ENCODE measurements at regions not wholly inside any gene's neighbourhood (a gene's known extent, or its start where the extent isn't known, plus 50 kb on each side); places are given as distances from the start of the nearest gene placed in this dataset.

- Histone ChIP-seq H3K4me3 (no peak overlapping the region), H2AFZ (ENCODE audit: low read depth, low read length) (no peak overlapping the region), H3K27ac (ENCODE audit: extremely low read depth, low read depth, low read length) (no peak overlapping the region), H3K9me3 (replicated peaks; ENCODE audit: control insufficient read depth, insufficient read depth, low read depth, low read length) (no peaks in the 10 kb centered on the region), H3K9me1 (ENCODE audit: control insufficient read depth, insufficient read depth, low read length) (no peaks in the 10 kb centered on the region), H3K36me3 (ENCODE audit: control insufficient read depth, insufficient read depth, low read length) (no peaks in the 10 kb centered on the region), H4K20me1 (replicated peaks; ENCODE audit: control insufficient read depth, insufficient read depth, low read length) (no peaks in the 10 kb centered on the region), H3K4me1 (replicated peaks in 1 of 2; ENCODE audit: control insufficient read depth in 2 of 2, insufficient read depth in 2 of 2, low read length in 2 of 2) (no peaks in the 10 kb centered on the region), H3K4me2 (ENCODE audit: insufficient read depth, low read length) (no peak overlapping the region), H3K27me3 (ENCODE audit: control insufficient read depth in 2 of 2, insufficient read depth in 2 of 2, low read length in 2 of 2) (no peaks in the 10 kb centered on the region), H3K79me2 (ENCODE audit: control insufficient read depth, insufficient read depth, low read length) (no peaks in the 10 kb centered on the region), H3K9ac (ENCODE audit: insufficient read depth in 1 of 2, low read depth in 2 of 2, low read length in 2 of 2) (no peak overlapping the region)
- no peak for TF ChIP-seq ATF1 (CRISPR knock-in tag; IDR thresholded peaks at IDR 0.05)
- no peak for TF ChIP-seq ATF1 (tag; IDR thresholded peaks at IDR 0.05)
- TF ChIP-seq TRIM24 (IDR thresholded peaks at IDR 0.05), result no peak
- no peak for TF ChIP-seq MIER1 (IDR thresholded peaks at IDR 0.05; ENCODE audit: low read depth)
- no peak for TF ChIP-seq HNRNPL (IDR thresholded peaks at IDR 0.05; ENCODE audit: low read depth, low read length)
- TF ChIP-seq EGR1 (conservative IDR thresholded peaks at IDR 0.05), result no peak
- no peak for TF ChIP-seq NFXL1 (CRISPR knock-in tag; IDR thresholded peaks at IDR 0.05)
- ATAC-seq (no peak), FAIRE-seq (no peak), DNase-seq (ENCODE audit: extremely low read depth in 1 of 4, low spot score in 3 of 4) (no peak)
- POLR2A ChIA-PET, result no interaction called here
- BruUV-seq (replicated peaks), result no TSS peak
- in situ Hi-C loops (cut with MboI) (no loop called here), intact Hi-C loops (cut with micrococcal nuclease) (no loop called here)
- WGBS (ENCODE audit: insufficient coverage, low coverage, missing lambda C conversion rate), result 0% methylated on average over 8 of the region's 8 CpGs
- CTCF ChIA-PET (ENCODE audit: low intra/inter-chr PET ratio), result no interaction called here
These were observed 692.8 kb downstream of the RNF144A start for GRCh38 chr2:7609974-7610373.

GRCh38 chr2:7611750-7612149 lies 694.5 kb downstream of the RNF144A start:
- FAIRE-seq (no peak), ATAC-seq (no peak), DNase-seq (ENCODE audit: extremely low read depth in 1 of 4, low spot score in 3 of 4) (no peak)
- H3K36me3 ChIP-seq (ENCODE audit: control insufficient read depth, insufficient read depth, low read length), result no peaks in the 10 kb centered on the region
- H3K27ac ChIP-seq (ENCODE audit: extremely low read depth, low read depth, low read length), result no peak overlapping the region
- no peak overlapping the region for H3K4me2 ChIP-seq (ENCODE audit: insufficient read depth, low read length)
- intact Hi-C loops (cut with micrococcal nuclease), result no loop called here
- no peaks in the 10 kb centered on the region for H3K79me2 ChIP-seq (ENCODE audit: control insufficient read depth, insufficient read depth, low read length)
- POLR2A ChIA-PET, result no interaction called here
- in situ Hi-C loops (cut with MboI), result no loop called here
- no TSS peak for BruUV-seq (replicated peaks)
- H3K9me1 ChIP-seq (ENCODE audit: control insufficient read depth, insufficient read depth, low read length), result no peaks in the 10 kb centered on the region
- no peak overlapping the region for H2AFZ ChIP-seq (ENCODE audit: low read depth, low read length)
- no peaks in the 10 kb centered on the region for H4K20me1 ChIP-seq (replicated peaks; ENCODE audit: control insufficient read depth, insufficient read depth, low read length)
- no peaks in the 10 kb centered on the region for H3K4me1 ChIP-seq (replicated peaks in 1 of 2; ENCODE audit: control insufficient read depth in 2 of 2, insufficient read depth in 2 of 2, low read length in 2 of 2)
- H3K4me3 ChIP-seq, result no peak overlapping the region
- 2% methylated on average over 4 of the region's 4 CpGs for WGBS (ENCODE audit: insufficient coverage, low coverage, missing lambda C conversion rate)
- no peak for TF ChIP-seq MAZ (CRISPR knock-in tag; conservative IDR thresholded peaks at IDR 0.05 in 1 of 2, IDR thresholded peaks at IDR 0.05 in 1 of 2)
- no peak for TF ChIP-seq ZNF75A (CRISPR knock-in tag; IDR thresholded peaks at IDR 0.05)
- TF ChIP-seq NELFE (IDR thresholded peaks at IDR 0.05; ENCODE audit: insufficient read depth, insufficient read length), result no peak
- TF ChIP-seq SMAD1 (IDR thresholded peaks at IDR 0.05; ENCODE audit: low read depth, low read length, partially characterized antibody), result no peak
- no peak for TF ChIP-seq CC2D1A (IDR thresholded peaks at IDR 0.05)
- TF ChIP-seq RBBP5 (IDR thresholded peaks at IDR 0.05; ENCODE audit: borderline replicate concordance, insufficient read depth, low read length, poor library complexity, severe bottlenecking), result no peak
- TF ChIP-seq ZBTB33 (CRISPR knock-in tag; IDR thresholded peaks at IDR 0.05), result no peak
- no peak for TF ChIP-seq ZNF347 (CRISPR knock-in tag; IDR thresholded peaks at IDR 0.05; ENCODE audit: low read depth)
- TF ChIP-seq NCOA2 (IDR thresholded peaks at IDR 0.05; ENCODE audit: partially characterized antibody in 2 of 2), result no peak
- no peaks in the 10 kb centered on the region for H3K27me3 ChIP-seq (ENCODE audit: control insufficient read depth in 2 of 2, insufficient read depth in 2 of 2, low read length in 2 of 2)
- H3K9me3 ChIP-seq (replicated peaks; ENCODE audit: control insufficient read depth, insufficient read depth, low read depth, low read length), result no peaks in the 10 kb centered on the region
- CTCF ChIA-PET (ENCODE audit: low intra/inter-chr PET ratio), result no interaction called here
- H3K9ac ChIP-seq (ENCODE audit: insufficient read depth in 1 of 2, low read depth in 2 of 2, low read length in 2 of 2), result no peak overlapping the region

Data from K562 (cell line).